Stimulated activated naive CD8-positive, alpha-beta T cell treated with anti-CD3 and anti-CD28 coated beads, Interleukin-15, amount 100 ng/mL, for 72 hours (primary cell): ENCODE measurements at regions not wholly inside any gene's neighbourhood (a gene's known extent, or its start where the extent isn't known, plus 50 kb on each side); places are given as distances from the start of the nearest gene placed in this dataset.

Source experiments
- ATAC-seq: fragments of 150-1000 bp; cut with Tn5 transposase; 2 replicates; pipeline ENCODE4 v1.10.0; 2021; ENCODE audit warnings: mild to moderate bottlenecking, moderate library complexity
- DNase-seq, 2 donors: peaks; one replicate each; pipeline ENCODE4 v3.0.0; 2021 to 2022
- H3K27ac Mint-ChIP-seq, 2 donors: one replicate each; pipeline ENCODE4 v1.8.0; 2022; ENCODE audit warnings: mild to moderate bottlenecking in 2 of 2, mixed read lengths in 2 of 2, moderate library complexity in 2 of 2
- H3K27me3 Mint-ChIP-seq: one replicate; pipeline ENCODE4 v1.8.0; 2022; ENCODE audit warnings: mixed read lengths
- H3K4me1 Mint-ChIP-seq: one replicate; pipeline ENCODE4 v1.8.0; 2022; ENCODE audit warnings: mild to moderate bottlenecking, mixed read lengths
- H3K4me3 Mint-ChIP-seq, 2 donors: one replicate each; pipeline ENCODE4 v1.8.0; 2022; ENCODE audit warnings: mild to moderate bottlenecking in 2 of 2, mixed read lengths in 2 of 2, moderate library complexity in 1 of 2
- H3K9me3 Mint-ChIP-seq, 2 donors: one replicate each; pipeline ENCODE4 v1.8.0; 2022; ENCODE audit warnings: mixed read lengths in 2 of 2

DNA sequence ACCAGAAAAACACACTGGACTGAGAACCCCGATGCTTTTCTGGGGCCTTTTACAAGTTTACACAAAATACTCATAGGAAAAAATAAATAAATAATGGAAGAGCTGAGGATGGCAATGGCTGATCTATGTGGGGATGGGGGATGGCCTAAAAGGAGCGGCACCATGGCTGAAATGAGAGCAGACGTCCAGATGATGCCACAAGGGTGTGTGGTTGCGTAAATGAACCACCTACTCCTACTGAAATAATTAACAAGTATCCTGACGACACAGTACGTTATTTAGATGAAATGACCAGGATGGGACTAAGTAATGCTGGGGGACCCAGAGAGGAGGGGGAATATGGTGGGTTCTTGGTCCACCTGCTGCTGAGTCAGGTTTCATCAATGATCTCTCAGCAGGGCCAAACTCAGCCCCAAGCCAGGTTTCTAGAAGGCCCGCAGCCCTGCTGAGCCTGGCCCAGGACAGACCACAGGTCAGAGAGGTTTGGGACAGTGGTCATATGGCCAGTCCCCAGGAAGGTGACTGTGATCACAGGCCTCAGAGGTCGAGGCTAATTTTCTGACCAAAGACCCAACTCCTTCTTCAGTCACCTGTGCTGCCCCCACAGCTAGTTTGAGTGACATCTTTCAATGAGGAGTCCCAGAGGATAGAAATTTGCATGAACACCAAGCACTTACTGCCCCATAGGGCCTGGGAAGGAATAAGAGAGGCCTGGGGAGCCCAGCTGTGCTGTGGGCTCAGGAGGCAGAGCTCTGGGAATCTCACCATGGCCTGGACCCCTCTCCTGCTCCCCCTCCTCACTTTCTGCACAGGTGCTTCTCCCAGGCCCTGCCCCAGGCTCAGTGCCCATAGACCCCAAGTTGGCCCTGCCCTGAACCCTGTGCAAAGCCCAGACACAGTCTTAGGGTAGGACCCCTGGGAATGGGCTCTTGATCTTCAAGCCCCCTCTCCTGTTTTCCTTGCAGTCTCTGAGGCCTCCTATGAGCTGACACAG is 76.3 kb upstream of the IGLL5 start:
- peak overlapping the region in 1 of 2 donors; percentile 36 for H3K27ac Mint-ChIP-seq
- H3K4me3 Mint-ChIP-seq: no peak overlapping the region
- H3K9me3 Mint-ChIP-seq: no peaks in the 10 kb centered on the region
- no peaks in the 10 kb centered on the region for H3K27me3 Mint-ChIP-seq
- H3K4me1 Mint-ChIP-seq: peaks cover 29% of the 10 kb centered on the region
- DNase-seq (no peak), ATAC-seq (no peak)

DNA sequence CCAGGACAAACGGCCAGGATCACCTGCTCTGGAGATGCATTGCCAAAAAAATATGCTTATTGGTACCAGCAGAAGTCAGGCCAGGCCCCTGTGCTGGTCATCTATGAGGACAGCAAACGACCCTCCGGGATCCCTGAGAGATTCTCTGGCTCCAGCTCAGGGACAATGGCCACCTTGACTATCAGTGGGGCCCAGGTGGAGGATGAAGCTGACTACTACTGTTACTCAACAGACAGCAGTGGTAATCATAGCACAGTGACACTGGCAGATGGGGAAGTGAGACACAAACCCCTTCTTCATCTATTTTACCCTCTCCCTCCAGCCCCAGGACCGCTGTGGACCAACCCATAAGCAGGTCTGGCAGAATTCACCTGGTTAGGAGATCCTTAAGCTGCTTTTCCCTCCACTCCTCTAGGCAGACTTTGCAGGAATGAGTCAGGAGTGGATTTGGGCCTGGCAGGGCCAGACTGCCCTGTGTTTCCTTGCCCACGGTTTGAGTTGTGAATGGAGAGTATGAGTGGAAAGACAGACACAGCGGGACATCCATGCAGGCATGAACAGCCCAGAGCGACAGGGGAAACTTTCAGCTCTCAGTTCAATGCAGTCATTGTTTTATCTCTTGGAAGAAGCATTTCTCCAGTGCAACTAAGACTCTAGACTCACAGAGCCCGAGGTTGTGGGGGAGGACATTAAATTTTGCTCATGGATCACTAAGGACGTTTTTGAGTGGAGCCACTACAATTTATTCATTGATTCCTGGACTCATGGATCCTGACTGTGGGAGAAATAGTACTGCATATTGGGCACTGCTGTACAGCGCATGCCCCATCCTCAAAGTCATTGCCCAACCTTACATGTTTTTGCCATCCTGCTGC is 75.3 kb upstream of the IGLL5 start:
- H3K4me1 Mint-ChIP-seq: peaks cover 38% of the 10 kb centered on the region
- no peak overlapping the region for H3K4me3 Mint-ChIP-seq
- no peak for DNase-seq
- H3K9me3 Mint-ChIP-seq: no peaks in the 10 kb centered on the region
- H3K27me3 Mint-ChIP-seq: no peaks in the 10 kb centered on the region
- ATAC-seq: no peak
- no peak overlapping the region for H3K27ac Mint-ChIP-seq

DNA sequence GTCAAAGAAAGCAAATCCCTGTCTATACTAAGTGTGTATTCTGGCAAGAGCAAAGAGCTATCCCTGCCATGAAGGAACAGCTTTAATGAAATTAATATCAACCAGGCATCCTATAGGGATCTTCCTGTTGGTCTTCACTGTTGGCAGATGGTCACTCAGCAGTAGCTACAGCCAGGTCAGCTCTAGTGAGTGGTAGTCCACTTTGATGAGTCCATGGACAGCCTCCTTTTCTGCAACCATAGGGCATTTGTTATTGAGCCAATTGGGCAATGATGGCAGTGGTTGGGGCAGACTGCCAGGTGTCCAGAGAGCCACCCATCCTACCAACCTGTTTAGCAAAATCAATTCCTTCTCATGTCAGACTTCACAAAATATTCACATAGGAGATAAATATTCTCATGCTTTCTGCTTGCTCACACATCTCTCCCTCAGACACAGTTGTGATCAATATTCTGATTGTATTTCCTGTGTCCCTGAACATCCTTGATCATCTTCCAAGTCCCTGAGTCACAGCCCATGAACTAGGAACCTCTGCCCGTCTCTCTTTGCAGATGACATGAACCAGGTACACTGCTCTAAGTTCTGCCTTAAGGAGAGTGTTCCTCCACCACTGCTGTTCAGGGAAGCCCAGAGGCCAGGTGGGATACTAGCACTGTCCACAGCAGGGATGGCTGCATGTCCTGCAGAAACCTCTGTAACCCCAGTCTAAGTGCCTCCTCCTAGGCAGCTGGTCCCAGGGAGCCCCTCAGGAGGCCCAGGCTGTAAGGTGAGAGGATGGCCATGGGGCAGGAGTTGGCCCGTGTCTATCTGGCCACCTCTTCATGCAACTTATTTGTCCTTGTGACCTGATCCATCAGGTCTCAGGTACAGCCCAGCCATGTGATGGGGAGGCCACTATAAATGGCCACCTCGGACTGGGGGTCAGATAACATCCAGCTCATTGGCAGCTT is 74.2 kb upstream of the IGLL5 start:
- Mint-ChIP-seq H3K4me3 (no peak overlapping the region), H3K4me1 (peaks cover 50% of the 10 kb centered on the region), H3K27me3 (no peaks in the 10 kb centered on the region), H3K9me3 (no peaks in the 10 kb centered on the region), H3K27ac (no peak overlapping the region)
- ATAC-seq (no peak), DNase-seq (no peak)

DNA sequence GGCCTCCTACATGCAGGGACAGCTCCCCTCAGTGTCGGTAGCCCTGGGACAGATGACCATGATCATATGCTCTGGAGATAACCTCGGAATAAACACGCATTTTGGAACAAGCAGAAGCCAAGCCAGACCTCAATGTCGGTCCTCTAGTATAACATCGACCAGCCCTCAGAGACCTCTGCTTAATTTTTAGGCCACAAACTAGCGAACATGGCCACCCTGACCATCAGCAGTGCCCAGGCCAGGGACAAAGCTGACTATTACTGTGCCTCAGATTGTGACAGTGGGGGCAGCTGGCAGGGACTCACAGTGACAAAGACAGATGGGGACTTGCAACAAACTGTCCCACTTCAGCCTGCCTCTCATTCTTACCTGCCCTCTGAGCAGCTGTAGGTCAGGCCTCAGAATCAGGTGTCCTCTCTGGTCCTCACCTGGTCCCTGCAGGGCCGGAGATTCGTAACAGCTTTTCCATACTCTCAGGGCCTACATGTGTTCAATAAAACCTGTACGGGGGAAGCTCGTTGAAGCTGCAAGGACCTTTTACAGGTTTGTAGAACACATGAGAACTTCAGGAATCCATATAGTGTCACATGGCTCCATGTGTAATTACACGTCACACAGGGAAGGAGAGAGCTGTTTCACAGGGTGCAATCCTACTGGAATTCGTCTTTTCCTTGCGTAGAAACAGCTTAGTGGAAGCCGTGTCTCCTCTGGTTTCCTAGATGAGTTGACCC is 72.8 kb upstream of the IGLL5 start:
- no peak for DNase-seq
- Mint-ChIP-seq H3K27ac (peak overlapping the region in 1 of 2 donors; percentile 54), H3K9me3 (no peaks in the 10 kb centered on the region), H3K4me1 (peaks cover 64% of the 10 kb centered on the region), H3K27me3 (no peaks in the 10 kb centered on the region), H3K4me3 (no peak overlapping the region)
- ATAC-seq: no peak

DNA sequence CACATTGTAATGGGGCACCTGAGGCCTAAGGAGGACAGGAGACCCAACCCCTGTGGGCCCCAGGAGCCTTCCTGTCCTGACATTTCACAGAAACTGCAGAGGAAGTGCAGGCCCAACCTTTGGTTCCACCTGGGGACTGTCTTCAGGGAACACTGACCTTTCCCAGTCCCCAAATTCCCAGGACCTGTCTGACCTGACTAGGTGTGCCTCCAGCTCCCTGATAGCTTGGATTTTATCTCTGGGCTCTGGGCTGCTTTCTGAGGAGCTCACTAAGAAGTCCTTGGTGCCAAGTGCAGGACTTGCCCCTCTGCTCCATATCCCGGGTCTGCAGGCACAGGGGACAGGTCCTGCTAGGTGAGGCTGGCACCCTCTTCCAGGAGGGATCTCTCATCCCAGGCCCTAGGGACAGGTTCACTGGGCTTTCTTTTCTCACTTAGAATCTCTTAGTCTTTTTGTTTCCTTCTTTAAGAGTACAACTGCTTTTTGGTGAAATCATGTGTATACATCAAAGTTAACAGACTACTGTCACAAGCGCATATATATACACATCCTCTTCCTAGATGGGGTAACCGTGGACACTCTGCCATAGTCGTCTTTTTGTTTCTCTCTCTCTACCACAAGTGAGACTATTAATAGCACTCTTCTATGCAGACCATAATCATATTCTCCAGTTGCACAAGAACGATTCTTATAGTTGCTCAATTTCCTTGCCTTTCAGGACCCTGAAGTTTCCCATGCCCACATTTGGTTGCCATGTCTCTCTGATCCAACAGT is 72.0 kb upstream of the IGLL5 start:
- no peaks in the 10 kb centered on the region for H3K27me3 Mint-ChIP-seq
- H3K4me1 Mint-ChIP-seq: peaks cover 72% of the 10 kb centered on the region
- DNase-seq (no peak), ATAC-seq (no peak)
- H3K9me3 Mint-ChIP-seq: no peaks in the 10 kb centered on the region
- H3K27ac Mint-ChIP-seq: peak overlapping the region in 1 of 2 donors; percentile 77
- no peak overlapping the region for H3K4me3 Mint-ChIP-seq

DNA sequence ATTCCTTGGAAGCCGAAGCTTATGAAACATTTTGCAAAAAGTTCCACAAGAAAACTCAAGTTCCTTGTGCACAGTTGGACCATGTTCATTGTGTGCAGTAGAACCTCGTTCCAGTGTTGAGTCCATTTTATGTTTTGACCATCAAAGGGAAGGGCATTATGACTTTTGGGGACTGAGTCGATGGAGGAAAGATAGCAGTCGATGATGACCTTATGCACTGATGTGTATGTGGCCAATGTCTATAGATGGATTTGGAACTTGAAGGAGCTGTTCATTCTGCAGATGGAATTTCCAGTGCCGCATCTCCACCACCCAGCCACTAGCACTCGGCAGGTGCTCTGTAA is 71.5 kb upstream of the IGLL5 start:
- Mint-ChIP-seq H3K4me3 (no peak overlapping the region), H3K4me1 (peaks cover 77% of the 10 kb centered on the region), H3K9me3 (no peaks in the 10 kb centered on the region), H3K27ac (no peak overlapping the region), H3K27me3 (no peaks in the 10 kb centered on the region)
- DNase-seq (no peak), ATAC-seq (no peak)

DNA sequence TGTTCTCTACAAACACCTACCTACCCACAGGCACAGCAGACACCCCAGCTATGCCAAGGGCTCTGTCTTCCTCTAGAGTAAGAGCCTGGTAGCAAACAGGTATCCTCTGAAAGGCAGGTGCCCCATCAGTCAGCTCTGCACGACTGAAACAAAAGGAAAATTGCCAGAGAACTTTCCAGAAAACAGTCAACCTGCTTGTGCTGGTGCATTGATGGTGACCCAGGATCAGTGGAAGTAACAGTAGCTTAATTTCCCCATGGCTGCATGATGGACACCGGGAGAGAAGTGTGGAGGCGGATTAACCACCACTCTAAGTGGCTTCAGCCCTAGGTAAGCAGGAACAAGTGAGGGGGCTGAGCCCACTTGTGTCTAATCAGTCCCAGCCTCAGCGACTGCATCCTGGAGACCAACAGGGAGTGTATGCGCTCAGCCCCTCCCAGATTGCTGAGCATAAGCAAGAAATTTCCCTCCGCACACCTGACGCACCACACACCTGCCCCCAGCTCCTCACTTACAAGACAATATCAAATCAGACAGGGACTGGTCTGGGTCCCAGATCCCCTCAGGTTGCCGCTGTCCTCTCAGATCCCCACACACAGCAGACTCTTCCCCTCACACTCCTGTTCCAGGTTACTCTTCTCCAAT is 70.7 kb upstream of the IGLL5 start:
- peaks cover 82% of the 10 kb centered on the region for H3K4me1 Mint-ChIP-seq
- peak overlapping the region in 1 of 2 donors; percentile 15 for H3K27ac Mint-ChIP-seq
- DNase-seq (no peak), ATAC-seq (no peak)
- H3K4me3 Mint-ChIP-seq: no peak overlapping the region
- no peaks in the 10 kb centered on the region for H3K27me3 Mint-ChIP-seq
- no peaks in the 10 kb centered on the region for H3K9me3 Mint-ChIP-seq

DNA sequence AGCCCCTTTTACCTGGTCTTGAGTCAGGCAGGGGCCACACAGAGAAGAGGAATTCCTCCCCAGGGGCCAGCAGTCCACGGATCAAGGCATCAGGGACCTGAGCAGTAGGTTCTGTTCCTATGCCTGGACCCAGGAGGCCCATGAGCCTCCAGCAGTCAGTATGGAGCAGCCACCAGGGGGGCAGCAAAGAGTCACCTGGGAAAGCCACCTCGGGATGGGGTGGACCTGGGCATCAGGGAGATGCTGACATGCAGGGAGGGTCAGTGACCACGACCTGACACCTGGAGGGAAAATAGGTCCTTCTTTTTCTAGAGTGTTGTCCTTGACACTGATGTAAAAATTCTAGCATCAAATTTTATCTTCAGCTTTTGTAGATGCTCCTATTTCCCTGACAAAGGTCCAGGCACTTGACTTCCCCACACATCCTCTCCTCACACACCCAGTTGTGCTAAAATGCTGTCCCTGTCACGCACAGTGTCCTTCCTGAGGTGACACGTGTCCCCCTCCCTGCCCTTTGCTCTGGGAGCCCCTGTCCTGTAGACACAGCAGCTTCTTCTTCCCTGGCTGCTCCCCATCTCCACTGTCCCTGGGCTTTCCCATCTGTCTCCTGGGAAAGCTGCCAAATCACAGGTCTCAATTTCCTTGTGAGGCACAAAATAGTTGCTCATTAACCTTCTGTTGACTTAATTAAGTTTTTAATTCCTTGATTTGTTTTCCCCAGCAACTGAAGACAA is 70.0 kb upstream of the IGLL5 start:
- Mint-ChIP-seq H3K9me3 (no peaks in the 10 kb centered on the region), H3K4me1 (peaks cover 85% of the 10 kb centered on the region), H3K27ac (no peak overlapping the region), H3K4me3 (no peak overlapping the region), H3K27me3 (no peaks in the 10 kb centered on the region)
- DNase-seq: no peak
- ATAC-seq: no peak

DNA sequence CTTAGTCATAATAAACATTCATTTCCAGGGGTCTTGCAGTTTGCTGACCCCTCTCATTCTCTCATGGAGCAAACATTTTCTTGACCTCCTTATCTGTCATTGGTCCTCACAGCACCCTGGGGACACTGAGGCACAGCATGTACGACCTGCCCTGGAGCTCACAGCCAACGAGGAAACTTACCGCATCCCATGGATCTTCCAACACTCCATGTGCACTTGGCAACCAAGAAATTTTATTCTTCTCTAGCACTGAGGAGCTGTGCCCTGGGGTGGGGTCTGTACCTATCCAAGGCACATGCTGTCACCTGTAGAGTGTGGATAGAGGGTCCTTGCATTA is 69.4 kb upstream of the IGLL5 start:
- H3K9me3 Mint-ChIP-seq: no peaks in the 10 kb centered on the region
- ATAC-seq (no peak), DNase-seq (no peak)
- no peaks in the 10 kb centered on the region for H3K27me3 Mint-ChIP-seq
- H3K4me3 Mint-ChIP-seq: no peak overlapping the region
- peaks cover 90% of the 10 kb centered on the region for H3K4me1 Mint-ChIP-seq
- peak overlapping the region in 1 of 2 donors; percentile 23 for H3K27ac Mint-ChIP-seq

DNA sequence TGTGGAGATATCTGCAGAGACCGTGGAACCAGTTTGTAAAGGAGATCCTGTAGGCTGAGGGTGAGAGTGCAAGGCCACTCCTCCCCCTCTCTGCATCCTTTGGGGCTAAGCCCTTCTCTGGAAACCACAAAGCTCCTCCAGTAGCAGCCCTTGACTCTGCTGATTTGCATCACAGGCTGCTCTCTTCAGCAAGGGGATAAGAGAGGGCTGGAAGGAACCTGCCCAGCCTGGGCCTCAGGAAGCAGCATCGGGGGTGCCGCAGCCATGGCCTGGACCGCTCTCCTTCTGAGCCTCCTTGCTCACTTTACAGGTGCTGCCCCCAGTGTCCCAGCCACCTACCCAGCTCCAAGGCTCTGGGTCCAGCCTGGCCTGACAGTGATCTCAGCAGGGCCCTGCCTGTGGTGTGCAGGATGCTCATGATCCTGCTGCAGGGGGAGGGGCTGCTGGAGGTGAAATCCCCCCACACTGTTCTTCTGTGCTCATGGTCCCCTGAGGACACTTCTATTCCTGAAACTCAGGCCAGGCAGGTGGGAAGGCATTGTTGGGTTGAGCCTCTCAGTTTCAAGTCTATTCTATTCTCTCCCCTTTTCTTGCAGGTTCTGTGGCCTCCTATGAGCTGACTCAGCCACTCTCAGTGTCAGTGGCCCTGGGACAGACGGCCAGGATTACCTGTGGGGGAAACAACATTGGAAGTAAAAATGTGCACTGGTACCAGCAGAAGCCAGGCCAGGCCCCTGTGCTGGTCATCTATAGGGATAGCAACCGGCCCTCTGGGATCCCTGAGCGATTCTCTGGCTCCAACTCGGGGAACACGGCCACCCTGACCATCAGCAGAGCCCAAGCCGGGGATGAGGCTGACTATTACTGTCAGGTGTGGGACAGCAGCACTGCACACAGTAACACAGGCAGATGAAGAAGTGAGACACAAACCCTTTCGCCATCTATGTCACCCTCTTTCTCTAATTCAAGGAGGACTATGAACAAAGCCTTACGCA is 68.5 kb upstream of the IGLL5 start:
- DNase-seq (peak; percentile 17 to 25), ATAC-seq (peak; percentile 73)
- Mint-ChIP-seq H3K4me3 (peak overlapping the region; percentile 7 to 53), H3K9me3 (no peaks in the 10 kb centered on the region), H3K27me3 (no peaks in the 10 kb centered on the region), H3K27ac (peak overlapping the region; percentile 50 to 74), H3K4me1 (peaks cover 98% of the 10 kb centered on the region)

DNA sequence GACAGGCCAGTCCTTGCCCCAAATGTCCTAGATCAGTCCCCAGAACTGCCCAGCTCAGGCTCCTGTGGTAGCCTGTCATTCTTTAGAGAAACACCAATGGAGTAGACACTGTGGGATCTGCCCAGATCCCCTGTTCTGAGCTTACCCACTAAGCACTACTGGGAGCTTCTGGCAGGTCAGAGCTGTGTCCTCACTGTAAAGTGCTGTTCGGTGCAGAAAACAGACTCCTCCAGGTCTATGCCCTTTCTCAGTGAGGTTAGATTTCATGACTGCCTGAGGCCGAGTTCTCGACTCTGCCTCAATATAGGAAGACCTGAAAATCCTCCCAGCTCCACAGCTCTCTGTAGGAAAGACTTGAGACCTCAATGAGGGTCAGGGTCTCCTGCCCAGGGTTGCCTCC is 67.5 kb upstream of the IGLL5 start:
- Mint-ChIP-seq H3K27ac (peak overlapping the region; percentile 50 to 86), H3K9me3 (no peaks in the 10 kb centered on the region), H3K4me1 (peaks cover 89% of the 10 kb centered on the region), H3K27me3 (no peaks in the 10 kb centered on the region), H3K4me3 (peak overlapping the region in 1 of 2 donors; percentile 42)
- ATAC-seq (no peak), DNase-seq (no peak)

DNA sequence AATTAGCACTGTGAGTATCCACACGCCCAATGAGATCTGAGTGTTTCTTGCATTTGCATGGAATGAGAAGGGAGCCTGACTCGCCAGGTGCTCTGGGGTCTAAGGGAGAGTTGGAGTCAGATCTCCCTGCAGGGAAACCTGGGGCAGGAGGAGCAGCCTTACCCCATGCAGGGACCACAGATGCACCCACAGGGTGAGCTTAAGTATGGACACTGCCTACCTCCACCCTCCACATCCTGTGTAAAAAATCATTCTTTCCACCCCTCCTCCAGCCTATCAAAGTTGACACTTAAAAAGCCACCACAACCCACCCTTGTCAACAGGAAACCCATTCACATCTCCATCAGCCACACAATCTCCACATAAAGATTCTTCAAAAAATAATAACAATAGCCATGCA is 67.0 kb upstream of the IGLL5 start:
- ATAC-seq: peak; percentile 93
- Mint-ChIP-seq H3K27ac (peak overlapping the region; percentile 36 to 86), H3K27me3 (no peaks in the 10 kb centered on the region), H3K9me3 (no peaks in the 10 kb centered on the region), H3K4me3 (peak overlapping the region in 1 of 2 donors; percentile 42), H3K4me1 (peaks cover 84% of the 10 kb centered on the region)
- peak; percentile 22 to 31 for DNase-seq
